HG03432 (cell line): ENCODE measurements at regions not wholly inside any gene's neighbourhood (a gene's known extent, or its start where the extent isn't known, plus 50 kb on each side); places are given as distances from the start of the nearest gene placed in this dataset.

Source experiments
- ATAC-seq: cut with Tn5 transposase; IDR thresholded peaks from one replicate; pipeline ENCODE4 v1.9.1; 2021; ENCODE audit warnings: mild to moderate bottlenecking, moderate library complexity; ENCODE audit not compliant: unreplicated experiment

GRCh38 chr12:77777274-77777673 lies 53.4 kb upstream of the NAV3 start:
- no peak for ATAC-seq

GRCh38 chr12:77774761-77775160 lies 55.9 kb upstream of the NAV3 start:
- no peak for ATAC-seq

GRCh38 chr12:77772676-77773298 lies 57.9 kb upstream of the NAV3 start:
- ATAC-seq = no peak

- ATAC-seq = no peak
Observed at GRCh38 chr12:77768558-77768957, 62.1 kb upstream of the NAV3 start.

GRCh38 chr12:77767756-77768343 lies 62.8 kb upstream of the NAV3 start:
- ATAC-seq = no peak

GRCh38 chr12:77767335-77767734 lies 63.4 kb upstream of the NAV3 start:
- ATAC-seq = no peak

- no peak for ATAC-seq
Observed at GRCh38 chr12:77766224-77766623, 64.5 kb upstream of the NAV3 start.

- ATAC-seq = no peak
Observed at GRCh38 chr12:77761286-77761685, 69.4 kb upstream of the NAV3 start.

GRCh38 chr12:77760271-77761025 lies 70.2 kb upstream of the NAV3 start:
- ATAC-seq = no peak

- no peak for ATAC-seq
Observed at GRCh38 chr12:77754086-77754485, 76.6 kb upstream of the NAV3 start.

GRCh38 chr12:77751939-77752338 lies 78.8 kb upstream of the NAV3 start:
- ATAC-seq = no peak

GRCh38 chr12:77746096-77746495 lies 84.6 kb upstream of the NAV3 start:
- ATAC-seq = peak; percentile 100

- no peak for ATAC-seq
Observed at GRCh38 chr12:77745624-77746023, 85.1 kb upstream of the NAV3 start.

- no peak for ATAC-seq
Observed at GRCh38 chr12:77742631-77743030, 88.1 kb upstream of the NAV3 start.

GRCh38 chr12:77741974-77742517 lies 88.6 kb upstream of the NAV3 start:
- no peak for ATAC-seq

- no peak for ATAC-seq
Observed at GRCh38 chr12:77736219-77736965, 94.3 kb upstream of the NAV3 start.

- ATAC-seq = no peak
Observed at GRCh38 chr12:77734214-77734883, 96.3 kb upstream of the NAV3 start.

- ATAC-seq = no peak
Observed at GRCh38 chr12:77728018-77728417, 102.7 kb upstream of the NAV3 start.

- ATAC-seq = no peak
Observed at GRCh38 chr12:77727442-77728001, 103.2 kb upstream of the NAV3 start.

GRCh38 chr12:77725611-77726010 lies 105.1 kb upstream of the NAV3 start:
- no peak for ATAC-seq
